OCI-LY7 (cell line): ENCODE measurements at regions not wholly inside any gene's neighbourhood (a gene's known extent, or its start where the extent isn't known, plus 50 kb on each side); places are given as distances from the start of the nearest gene placed in this dataset.

Experiments
- BruUV-seq: library from RNA; stranded (reverse); fragments of 400-500 nt; replicated peaks from 2 replicates; lab custom pipeline; 2021; lab: Mats Ljungman, UMichigan
- CTCF ChIA-PET: fragments of 300-600 bp; sonication (Branson Sonifier 250); formaldehyde crosslinking; loops from one replicate; lab custom pipeline; 2022; ENCODE audit warnings: antibody characterized with exemption; ENCODE audit not compliant: unreplicated experiment; lab: Charles Lee
- POLR2A ChIA-PET: fragments of 300-600 bp; sonication (Branson Sonifier 250); formaldehyde crosslinking; loops from one replicate; lab custom pipeline; 2022; ENCODE audit warnings: antibody characterized with exemption; lab: Charles Lee
- DNase-seq: peaks from one replicate; pipeline ENCODE4 v3.0.0-alpha.2; 2015; ENCODE audit warnings: low spot score
- H2AFZ ChIP-seq: fragments of 200-600 bp; sonication (generic), shearing (Covaris generic); 2 replicates; pipeline ENCODE4 v1.6.1; 2014; ENCODE audit warnings: mild to moderate bottlenecking, antibody characterized with exemption, low read length, moderate library complexity
- H3K27ac ChIP-seq: fragments of 200-600 bp; sonication (generic); 2 replicates; pipeline ENCODE4 v1.5.1; 2014; ENCODE audit warnings: mixed run types, low read depth, mild to moderate bottlenecking, moderate library complexity, low read length, inconsistent platforms; ENCODE audit not compliant: poor library complexity, severe bottlenecking
- H3K36me3 ChIP-seq: fragments of 200-600 bp; sonication (generic); 2 replicates; pipeline ENCODE4 v1.6.1; 2014; ENCODE audit warnings: mild to moderate bottlenecking, antibody characterized with exemption, low read length, moderate library complexity, mixed read lengths; ENCODE audit not compliant: insufficient read depth
- H3K4me1 ChIP-seq: fragments of 200-600 bp; sonication (generic); 2 replicates; pipeline ENCODE4 v1.5.1; 2014; ENCODE audit warnings: mild to moderate bottlenecking, low read length; ENCODE audit not compliant: insufficient read depth, poor library complexity, severe bottlenecking
- H3K4me2 ChIP-seq: fragments of 200-600 bp; sonication (generic); 2 replicates; pipeline ENCODE4 v1.6.1; 2014; ENCODE audit warnings: mild to moderate bottlenecking, low read length
- H3K4me3 ChIP-seq: fragments of 200-600 bp; sonication (generic); 2 replicates; pipeline ENCODE4 v1.5.1; 2014; ENCODE audit warnings: mild to moderate bottlenecking, low read depth, low read length; ENCODE audit not compliant: poor library complexity, severe bottlenecking
- H3K79me2 ChIP-seq: fragments of 200-600 bp; sonication (generic); 2 replicates; pipeline ENCODE4 v1.6.1; 2016; ENCODE audit warnings: low read depth, mild to moderate bottlenecking, low read length, moderate library complexity, mixed read lengths; ENCODE audit not compliant: insufficient read depth
- H3K9me2 ChIP-seq: fragments of 200-600 bp; sonication (generic); 2 replicates; pipeline ENCODE4 v1.6.1; 2016; ENCODE audit warnings: mild to moderate bottlenecking, low read length, mixed read lengths; ENCODE audit not compliant: insufficient read depth
- H3K9me3 ChIP-seq: fragments of 200-600 bp; sonication (generic); 2 replicates; pipeline ENCODE4 v1.6.1; 2014; ENCODE audit warnings: mild to moderate bottlenecking, mixed run types, low read length, mixed read lengths
- H4K20me1 ChIP-seq: fragments of 200-600 bp; sonication (generic); 2 replicates; pipeline ENCODE4 v1.6.1; 2014; ENCODE audit warnings: mild to moderate bottlenecking, antibody characterized with exemption, low read length, moderate library complexity, mixed read lengths; ENCODE audit not compliant: insufficient read depth
- EZH2phosphoT487 ChIP-seq: fragments of 200-600 bp; sonication (generic); IDR thresholded peaks from 2 replicates; pipeline ENCODE4 v1.6.1; 2018; ENCODE audit warnings: low read depth, borderline replicate concordance, mild to moderate bottlenecking, mixed run types, antibody characterized with exemption, low read length, moderate library complexity, mixed read lengths
- intact Hi-C: fragments of 100-400 bp; cut with micrococcal nuclease; formaldehyde crosslinking; loops from one replicate; pipeline ENCODE4 v1.10.0; 2022; ENCODE audit not compliant: unreplicated experiment
- TF ChIP-seq, protein P1 (sequence below): fragments of 200-600 bp; sonication (generic); conservative IDR thresholded peaks from 2 replicates; pipeline ENCODE4 v1.5.1; 2014; ENCODE audit warnings: mild to moderate bottlenecking, antibody characterized with exemption, low read length, moderate library complexity, mixed read lengths

DNA sequence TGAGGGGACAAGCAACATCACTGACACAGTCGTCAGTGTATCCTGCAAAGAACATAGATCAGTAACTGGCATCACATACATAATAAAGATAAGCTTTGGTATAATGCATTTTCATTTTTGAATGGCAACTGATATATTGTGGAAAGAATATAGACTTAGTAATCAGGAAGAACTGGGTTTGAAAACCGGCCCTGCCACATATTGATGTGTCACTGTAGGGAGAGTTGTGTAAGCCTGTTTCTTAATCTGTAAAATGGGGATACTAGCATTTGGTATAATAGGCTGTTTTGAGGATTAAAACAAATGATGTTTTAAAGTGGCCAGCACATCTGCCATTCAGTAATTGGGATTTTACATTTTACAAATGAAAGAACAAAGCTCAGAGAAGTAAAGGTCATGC is 277.8 kb upstream of the CNTNAP5 start:
- H4K20me1 ChIP-seq: no peaks in the 10 kb centered on the region
- H3K4me1 ChIP-seq: no peaks in the 10 kb centered on the region
- no peak overlapping the region for H3K27ac ChIP-seq
- no TSS peak for BruUV-seq
- no peak overlapping the region for H3K4me2 ChIP-seq
- no peak for TF ChIP-seq EZH2phosphoT487
- TF ChIP-seq, protein P1, sequence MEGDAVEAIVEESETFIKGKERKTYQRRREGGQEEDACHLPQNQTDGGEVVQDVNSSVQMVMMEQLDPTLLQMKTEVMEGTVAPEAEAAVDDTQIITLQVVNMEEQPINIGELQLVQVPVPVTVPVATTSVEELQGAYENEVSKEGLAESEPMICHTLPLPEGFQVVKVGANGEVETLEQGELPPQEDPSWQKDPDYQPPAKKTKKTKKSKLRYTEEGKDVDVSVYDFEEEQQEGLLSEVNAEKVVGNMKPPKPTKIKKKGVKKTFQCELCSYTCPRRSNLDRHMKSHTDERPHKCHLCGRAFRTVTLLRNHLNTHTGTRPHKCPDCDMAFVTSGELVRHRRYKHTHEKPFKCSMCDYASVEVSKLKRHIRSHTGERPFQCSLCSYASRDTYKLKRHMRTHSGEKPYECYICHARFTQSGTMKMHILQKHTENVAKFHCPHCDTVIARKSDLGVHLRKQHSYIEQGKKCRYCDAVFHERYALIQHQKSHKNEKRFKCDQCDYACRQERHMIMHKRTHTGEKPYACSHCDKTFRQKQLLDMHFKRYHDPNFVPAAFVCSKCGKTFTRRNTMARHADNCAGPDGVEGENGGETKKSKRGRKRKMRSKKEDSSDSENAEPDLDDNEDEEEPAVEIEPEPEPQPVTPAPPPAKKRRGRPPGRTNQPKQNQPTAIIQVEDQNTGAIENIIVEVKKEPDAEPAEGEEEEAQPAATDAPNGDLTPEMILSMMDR: no peak
- H3K9me2 ChIP-seq: no peaks in the 10 kb centered on the region
- intact Hi-C loops: no loop called here
- H3K79me2 ChIP-seq: no peaks in the 10 kb centered on the region
- no peaks in the 10 kb centered on the region for H3K9me3 ChIP-seq
- H2AFZ ChIP-seq: no peak overlapping the region
- DNase-seq: no peak
- CTCF ChIA-PET: no interaction called here
- no peak overlapping the region for H3K4me3 ChIP-seq
- POLR2A ChIA-PET: no interaction called here
- H3K36me3 ChIP-seq: no peaks in the 10 kb centered on the region

DNA sequence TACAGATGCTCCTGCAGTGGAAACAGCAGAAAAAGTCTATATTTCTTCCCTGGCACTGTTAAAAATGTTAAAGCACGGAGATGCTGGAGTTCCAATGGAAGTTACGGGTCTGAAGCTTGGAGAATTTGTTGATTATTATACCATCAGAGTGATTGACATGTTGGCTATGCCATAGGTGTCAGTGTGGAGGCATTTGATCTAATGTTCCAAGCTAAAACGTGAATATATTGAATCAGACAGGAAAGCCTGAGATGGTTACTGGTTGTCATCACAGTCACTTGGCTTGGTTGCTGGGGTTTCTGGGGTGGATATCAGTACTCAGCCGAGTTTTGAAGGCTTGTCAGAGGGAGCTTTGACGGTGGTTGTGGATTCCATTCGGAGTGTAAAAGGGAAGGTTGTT is 262.9 kb upstream of the CNTNAP5 start:
- no peak for TF ChIP-seq EZH2phosphoT487
- TF ChIP-seq, protein P1: no peak
- DNase-seq: no peak
- Histone ChIP-seq H3K9me2 (no peaks in the 10 kb centered on the region), H3K4me3 (no peak overlapping the region), H3K27ac (no peak overlapping the region), H3K4me1 (no peaks in the 10 kb centered on the region), H3K36me3 (no peaks in the 10 kb centered on the region), H3K9me3 (no peaks in the 10 kb centered on the region), H4K20me1 (no peaks in the 10 kb centered on the region), H3K4me2 (no peak overlapping the region), H3K79me2 (no peaks in the 10 kb centered on the region), H2AFZ (no peak overlapping the region)
- intact Hi-C loops: no loop called here
- ChIA-PET POLR2A (interaction anchor here (1.5 kb wide), 1 partner anchor 17 kb away, joined by 4 read pairs; no protein-coding TSS in a partner anchor), CTCF (no interaction called here)
- no TSS peak for BruUV-seq

DNA sequence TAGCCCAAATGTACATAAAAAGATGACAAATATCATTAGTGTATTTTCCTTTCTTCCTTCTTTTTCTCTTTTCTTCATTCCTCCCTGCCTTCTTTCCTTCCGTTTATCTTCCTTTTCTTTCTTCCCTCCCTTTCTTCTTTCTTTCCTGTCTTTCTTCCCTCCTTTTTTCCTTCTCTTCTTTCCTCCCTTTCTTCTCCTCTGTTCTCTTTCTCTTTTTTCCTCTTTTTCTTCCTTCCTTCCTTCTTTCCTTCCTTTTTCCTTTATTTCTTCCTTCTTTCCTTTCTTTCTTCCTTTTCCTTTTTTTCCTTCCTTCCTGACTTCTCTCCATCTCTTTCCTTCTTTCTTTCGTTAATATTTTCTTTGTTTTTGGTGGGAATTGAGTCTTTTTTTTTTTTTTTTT is 256.9 kb upstream of the CNTNAP5 start:
- intact Hi-C loops: no loop called here
- no peaks in the 10 kb centered on the region for H3K79me2 ChIP-seq
- no peak overlapping the region for H3K4me3 ChIP-seq
- no peak for TF ChIP-seq EZH2phosphoT487
- TF ChIP-seq, protein P1: no peak
- H3K27ac ChIP-seq: no peak overlapping the region
- no TSS peak for BruUV-seq
- H3K9me2 ChIP-seq: no peaks in the 10 kb centered on the region
- ChIA-PET POLR2A (no interaction called here), CTCF (no interaction called here)
- no peak overlapping the region for H3K4me2 ChIP-seq
- H2AFZ ChIP-seq: no peak overlapping the region
- H3K4me1 ChIP-seq: no peaks in the 10 kb centered on the region
- no peaks in the 10 kb centered on the region for H3K36me3 ChIP-seq
- H4K20me1 ChIP-seq: no peaks in the 10 kb centered on the region
- H3K9me3 ChIP-seq: no peaks in the 10 kb centered on the region
- no peak for DNase-seq
